ENCODE measurements at regions not wholly inside any gene's neighbourhood (a gene's known extent, or its start where the extent isn't known, plus 50 kb on each side); places are given as distances from the start of the nearest gene placed in this dataset.

DNA sequence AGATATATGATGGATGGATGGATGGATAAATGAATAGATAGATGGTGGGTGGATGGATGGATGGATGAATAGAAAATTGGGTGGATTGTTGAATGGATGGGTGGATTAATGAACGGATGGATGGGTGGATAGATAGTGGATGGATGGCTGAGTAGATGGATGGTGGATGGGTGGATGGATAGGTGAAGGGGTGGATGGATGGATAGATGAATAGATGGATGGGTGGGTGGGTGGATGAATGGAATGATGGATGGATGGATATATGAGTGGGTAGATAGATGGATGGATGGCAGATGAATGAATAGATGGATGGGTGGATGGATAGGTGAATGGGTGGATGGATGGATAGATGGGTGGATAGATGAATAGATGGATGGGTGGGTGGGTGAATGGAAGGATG lies 80.7 kb upstream of the NEDD9 start:
- BruUV-seq (replicated peaks), result no TSS peak
- no peak overlapping the region for H3K4me3 ChIP-seq (replicated peaks in 1 of 3; ENCODE audit: insufficient read depth in 1 of 3, low read depth in 2 of 3, low read length in 3 of 3)
- CTCF ChIA-PET (ENCODE audit: low intra/inter-chr PET ratio, low total read pairs), result no interaction called here

More for the DNA sequence above, 80.7 kb upstream of the NEDD9 start:
- WGBS (ENCODE audit: low lambda C conversion rate), result 63% methylated on average over 1 of the region's 1 CpG
- no peak for ATAC-seq
- H3K27ac ChIP-seq (ENCODE audit: extremely low read length, insufficient read depth, low read length), result no peak overlapping the region
- no peaks in the 10 kb centered on the region for H3K27me3 ChIP-seq (ENCODE audit: control insufficient read depth in 1 of 2, insufficient read depth in 2 of 2, low read length in 2 of 2)
- H3K9me3 ChIP-seq (ENCODE audit: low read length), result no peaks in the 10 kb centered on the region
- TF ChIP-seq, protein P1, sequence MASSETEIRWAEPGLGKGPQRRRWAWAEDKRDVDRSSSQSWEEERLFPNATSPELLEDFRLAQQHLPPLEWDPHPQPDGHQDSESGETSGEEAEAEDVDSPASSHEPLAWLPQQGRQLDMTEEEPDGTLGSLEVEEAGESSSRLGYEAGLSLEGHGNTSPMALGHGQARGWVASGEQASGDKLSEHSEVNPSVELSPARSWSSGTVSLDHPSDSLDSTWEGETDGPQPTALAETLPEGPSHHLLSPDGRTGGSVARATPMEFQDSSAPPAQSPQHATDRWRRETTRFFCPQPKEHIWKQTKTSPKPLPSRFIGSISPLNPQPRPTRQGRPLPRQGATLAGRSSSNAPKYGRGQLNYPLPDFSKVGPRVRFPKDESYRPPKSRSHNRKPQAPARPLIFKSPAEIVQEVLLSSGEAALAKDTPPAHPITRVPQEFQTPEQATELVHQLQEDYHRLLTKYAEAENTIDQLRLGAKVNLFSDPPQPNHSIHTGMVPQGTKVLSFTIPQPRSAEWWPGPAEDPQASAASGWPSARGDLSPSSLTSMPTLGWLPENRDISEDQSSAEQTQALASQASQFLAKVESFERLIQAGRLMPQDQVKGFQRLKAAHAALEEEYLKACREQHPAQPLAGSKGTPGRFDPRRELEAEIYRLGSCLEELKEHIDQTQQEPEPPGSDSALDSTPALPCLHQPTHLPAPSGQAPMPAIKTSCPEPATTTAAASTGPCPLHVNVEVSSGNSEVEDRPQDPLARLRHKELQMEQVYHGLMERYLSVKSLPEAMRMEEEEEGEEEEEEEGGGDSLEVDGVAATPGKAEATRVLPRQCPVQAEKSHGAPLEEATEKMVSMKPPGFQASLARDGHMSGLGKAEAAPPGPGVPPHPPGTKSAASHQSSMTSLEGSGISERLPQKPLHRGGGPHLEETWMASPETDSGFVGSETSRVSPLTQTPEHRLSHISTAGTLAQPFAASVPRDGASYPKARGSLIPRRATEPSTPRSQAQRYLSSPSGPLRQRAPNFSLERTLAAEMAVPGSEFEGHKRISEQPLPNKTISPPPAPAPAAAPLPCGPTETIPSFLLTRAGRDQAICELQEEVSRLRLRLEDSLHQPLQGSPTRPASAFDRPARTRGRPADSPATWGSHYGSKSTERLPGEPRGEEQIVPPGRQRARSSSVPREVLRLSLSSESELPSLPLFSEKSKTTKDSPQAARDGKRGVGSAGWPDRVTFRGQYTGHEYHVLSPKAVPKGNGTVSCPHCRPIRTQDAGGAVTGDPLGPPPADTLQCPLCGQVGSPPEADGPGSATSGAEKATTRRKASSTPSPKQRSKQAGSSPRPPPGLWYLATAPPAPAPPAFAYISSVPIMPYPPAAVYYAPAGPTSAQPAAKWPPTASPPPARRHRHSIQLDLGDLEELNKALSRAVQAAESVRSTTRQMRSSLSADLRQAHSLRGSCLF (CRISPR knock-in tag; IDR thresholded peaks at IDR 0.05; ENCODE audit: borderline replicate concordance), result no peak
- no peak for TF ChIP-seq KMT2A (CRISPR knock-in tag; IDR thresholded peaks at IDR 0.05)
- no peak for TF ChIP-seq CC2D1A (CRISPR knock-in tag; IDR thresholded peaks at IDR 0.05)
- no peak for TF ChIP-seq NFE2L1 (CRISPR knock-in tag; IDR thresholded peaks at IDR 0.05; ENCODE audit: borderline replicate concordance)
- TF ChIP-seq ZNF891 (CRISPR knock-in tag; IDR thresholded peaks at IDR 0.05), result no peak
- no peak for TF ChIP-seq ADNP (CRISPR knock-in tag; IDR thresholded peaks at IDR 0.05)
- no peak for TF ChIP-seq SPEN (CRISPR knock-in tag; IDR thresholded peaks at IDR 0.05; ENCODE audit: low read depth)
- TF ChIP-seq IKZF1 (IDR thresholded peaks at IDR 0.05), result peak; percentile 78; the same call in 1 of the 2 replicates
- TF ChIP-seq ZNF629 (CRISPR knock-in tag; conservative IDR thresholded peaks at IDR 0.05), result no peak
- 0 out of 2 replicates have a peak, but pooled peaks have one; percentile 5 for TF ChIP-seq SOX6 (IDR thresholded peaks at IDR 0.05)
- TF ChIP-seq SOX6 (CRISPR knock-in tag; IDR thresholded peaks at IDR 0.05), result no peak
- no peak for TF ChIP-seq MEF2D (CRISPR knock-in tag; IDR thresholded peaks at IDR 0.05)
- 0 out of 2 replicates have a peak, but pooled peaks have one; percentile 17 for TF ChIP-seq FOXK2 (IDR thresholded peaks at IDR 0.05)
- peaks cover 19% of the 10 kb centered on the region for H3K4me1 ChIP-seq (ENCODE audit: insufficient read depth, low read length)
- POLR2A ChIA-PET, result no interaction called here
- no peak overlapping the region for H2AFZ ChIP-seq (ENCODE audit: low read length)
- no peak for FAIRE-seq
- H4K20me1 ChIP-seq (ENCODE audit: insufficient read depth, low read length), result no peaks in the 10 kb centered on the region
- H3K79me2 ChIP-seq (ENCODE audit: insufficient read depth, low read length), result no peaks in the 10 kb centered on the region
- DNase-seq (ENCODE audit: low spot score), result no peak
- no peak overlapping the region for H3K9ac ChIP-seq (ENCODE audit: insufficient read depth, low read depth, low read length)
- H3K36me3 ChIP-seq (replicated peaks in 1 of 2; ENCODE audit: control insufficient read depth in 1 of 2, insufficient read depth in 2 of 2, low read length in 2 of 2), result no peaks in the 10 kb centered on the region
- in situ Hi-C loops (cut with HindIII; ENCODE audit: extremely low pct_ligation_motif_present, low pct_unique_long_range_greater_than_20kb), result no loop called here
- H3K4me2 ChIP-seq (ENCODE audit: low read depth, low read length), result no peak overlapping the region
- intact Hi-C loops (cut with micrococcal nuclease; ENCODE audit: unreplicated experiment), result no loop called here

Measured in HepG2 (cell line).